NT2/D1 (cell line): ENCODE measurements at regions not wholly inside any gene's neighbourhood (a gene's known extent, or its start where the extent isn't known, plus 50 kb on each side); places are given as distances from the start of the nearest gene placed in this dataset.
"Not testable (repeated sequence)": the region's sequence is repeated elsewhere in the genome, so short reads cannot be mapped to it uniquely, and the experiment has no call there.

Experiments used
- SUZ12 ChIP-seq: IDR thresholded peaks from 2 replicates; pipeline ENCODE4 v1.6.1; 2011; ENCODE audit not compliant: insufficient read length, insufficient read depth; ENCODE audit errors: extremely low read depth
- YY1 ChIP-seq: IDR thresholded peaks from 2 replicates; pipeline ENCODE4 v1.6.1; 2011; ENCODE audit not compliant: insufficient read length, insufficient read depth
- ZNF274 ChIP-seq: IDR thresholded peaks from 2 replicates; pipeline ENCODE4 v1.6.1; 2011; ENCODE audit warnings: mild to moderate bottlenecking, low read depth, low read length

DNA sequence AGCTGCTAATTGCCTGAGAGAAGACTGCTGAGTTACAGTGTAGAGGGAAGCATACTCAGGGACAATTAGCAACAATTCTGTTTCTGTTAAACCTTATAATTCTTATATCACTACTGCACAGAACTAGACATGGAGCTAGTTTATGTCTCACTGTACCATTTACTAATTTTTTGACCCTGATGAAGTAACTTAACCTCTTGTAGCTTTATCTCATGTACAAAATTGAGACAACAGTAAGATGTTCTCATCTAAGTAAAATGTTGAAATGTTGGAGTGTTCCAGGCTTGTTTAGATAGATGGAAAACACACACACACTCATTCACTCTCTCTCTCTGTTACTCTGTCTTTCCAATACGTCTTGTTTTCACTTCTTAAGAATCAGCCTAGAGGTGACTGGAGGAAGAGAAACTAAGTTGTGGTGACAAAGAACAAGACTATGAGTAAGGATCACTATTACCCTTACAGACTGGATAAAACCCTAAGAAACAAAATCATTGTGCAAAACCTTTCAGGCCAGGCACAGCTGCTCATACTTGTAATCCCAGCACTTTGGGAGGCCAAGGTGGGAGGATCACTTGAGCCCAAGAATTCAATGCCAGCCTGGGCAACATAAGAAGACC is 107.8 kb downstream of the FAM72C start:
- TF ChIP-seq ZNF274, YY1, SUZ12: not testable (repeated sequence)
